Adipocyte (in vitro differentiated cells): ENCODE measurements at regions not wholly inside any gene's neighbourhood (a gene's known extent, or its start where the extent isn't known, plus 50 kb on each side); places are given as distances from the start of the nearest gene placed in this dataset.

Experiments
- DNase-seq: peaks from one replicate; pipeline ENCODE4 v3.0.0-alpha.2; 2015; ENCODE audit warnings: low read depth
- H3K27me3 ChIP-seq: replicated peaks from 2 replicates; pipeline ENCODE4 v1.7.0; 2013; ENCODE audit warnings: mild to moderate bottlenecking, low read length, moderate library complexity; ENCODE audit not compliant: control insufficient read depth, insufficient read depth
- H3K36me3 ChIP-seq: 2 replicates; pipeline ENCODE4 v1.7.0; 2013; ENCODE audit warnings: low read length, mild to moderate bottlenecking, moderate library complexity; ENCODE audit not compliant: control insufficient read depth, insufficient read depth, severe bottlenecking
- H3K4me1 ChIP-seq: 2 replicates; pipeline ENCODE4 v1.7.0; 2013; ENCODE audit warnings: mild to moderate bottlenecking, low read length, moderate library complexity; ENCODE audit not compliant: control insufficient read depth, insufficient read depth
- H3K4me3 ChIP-seq: 2 replicates; pipeline ENCODE4 v1.7.0; 2013; ENCODE audit warnings: mild to moderate bottlenecking, low read length, moderate library complexity
- H3K9ac ChIP-seq: 2 replicates; pipeline ENCODE4 v1.7.0; 2013; ENCODE audit warnings: mild to moderate bottlenecking, low read length, moderate library complexity
- H3K9me3 ChIP-seq: 2 replicates; pipeline ENCODE4 v1.7.0; 2013; ENCODE audit warnings: mild to moderate bottlenecking, low read length, moderate library complexity; ENCODE audit not compliant: control insufficient read depth

DNA sequence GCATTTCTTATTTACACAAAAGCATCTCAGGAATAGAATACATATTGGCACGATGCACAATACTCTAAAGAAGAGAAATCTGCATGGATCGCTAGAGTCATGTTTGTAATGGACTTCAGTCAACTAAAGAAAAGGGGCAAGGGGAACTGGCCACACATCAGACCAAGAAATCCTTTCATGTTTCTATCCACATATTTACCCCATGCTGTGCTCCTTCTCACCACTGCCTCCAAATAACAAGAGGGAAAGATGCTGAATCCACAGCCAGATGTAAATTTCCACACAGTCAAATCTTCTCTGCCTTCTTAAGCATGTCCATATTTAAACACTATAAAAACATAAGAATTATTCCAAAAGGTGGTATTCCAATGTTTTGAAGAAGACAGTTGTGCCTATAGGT lies 67.6 kb downstream of the COX18 start:
- Histone ChIP-seq H3K36me3 (no peaks in the 10 kb centered on the region), H3K4me3 (no peak overlapping the region), H3K9ac (no peak overlapping the region), H3K9me3 (no peaks in the 10 kb centered on the region), H3K27me3 (peaks cover 4% of the 10 kb centered on the region), H3K4me1 (no peaks in the 10 kb centered on the region)
- no peak for DNase-seq

DNA sequence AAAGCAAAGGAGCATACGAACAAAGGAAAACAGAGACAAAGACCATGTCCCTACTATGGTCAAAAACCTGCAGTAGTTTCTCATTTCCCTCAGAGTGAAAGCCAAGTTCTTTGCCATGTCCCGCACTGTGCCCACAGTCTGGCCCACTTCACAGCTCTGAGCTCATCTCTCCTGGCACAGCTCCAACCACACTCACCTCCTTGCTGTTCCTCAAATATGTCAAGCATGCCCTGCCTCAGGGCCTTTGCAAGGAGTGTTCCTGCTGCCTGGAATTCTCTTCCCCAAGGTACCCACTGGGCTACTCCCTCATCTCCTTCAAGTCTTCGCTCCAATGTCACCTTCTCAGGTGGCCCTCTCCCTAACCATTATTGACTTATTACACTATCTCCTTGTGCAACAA lies 72.1 kb downstream of the COX18 start:
- H3K9ac ChIP-seq = no peak overlapping the region
- H3K4me3 ChIP-seq = no peak overlapping the region
- H3K27me3 ChIP-seq = peaks cover 4% of the 10 kb centered on the region
- no peak for DNase-seq
- no peaks in the 10 kb centered on the region for H3K36me3 ChIP-seq
- H3K4me1 ChIP-seq = no peaks in the 10 kb centered on the region
- H3K9me3 ChIP-seq = no peaks in the 10 kb centered on the region

DNA sequence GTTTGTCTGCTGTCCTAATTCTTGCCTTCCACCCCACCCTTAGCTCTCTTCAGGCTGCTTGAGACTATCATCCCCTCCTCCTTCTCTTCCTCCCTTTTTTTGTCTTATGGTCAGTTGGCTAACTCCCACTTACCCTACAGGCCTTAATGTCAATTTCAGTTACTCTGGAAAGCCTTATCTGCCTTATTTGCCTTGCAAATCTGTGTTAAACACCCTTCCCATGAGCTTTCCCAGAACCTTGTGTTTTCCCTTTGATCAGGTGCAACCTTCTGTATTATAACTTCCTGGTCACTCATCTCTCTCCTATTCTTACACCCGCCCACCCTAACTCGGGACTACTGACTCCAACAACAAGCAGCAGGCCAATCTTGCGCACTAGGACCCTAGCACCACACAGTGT lies 74.8 kb downstream of the COX18 start:
- H3K9ac ChIP-seq = no peak overlapping the region
- H3K27me3 ChIP-seq = no peaks in the 10 kb centered on the region
- H3K4me3 ChIP-seq = no peak overlapping the region
- H3K36me3 ChIP-seq = no peaks in the 10 kb centered on the region
- H3K4me1 ChIP-seq = no peaks in the 10 kb centered on the region
- no peak for DNase-seq
- no peaks in the 10 kb centered on the region for H3K9me3 ChIP-seq

DNA sequence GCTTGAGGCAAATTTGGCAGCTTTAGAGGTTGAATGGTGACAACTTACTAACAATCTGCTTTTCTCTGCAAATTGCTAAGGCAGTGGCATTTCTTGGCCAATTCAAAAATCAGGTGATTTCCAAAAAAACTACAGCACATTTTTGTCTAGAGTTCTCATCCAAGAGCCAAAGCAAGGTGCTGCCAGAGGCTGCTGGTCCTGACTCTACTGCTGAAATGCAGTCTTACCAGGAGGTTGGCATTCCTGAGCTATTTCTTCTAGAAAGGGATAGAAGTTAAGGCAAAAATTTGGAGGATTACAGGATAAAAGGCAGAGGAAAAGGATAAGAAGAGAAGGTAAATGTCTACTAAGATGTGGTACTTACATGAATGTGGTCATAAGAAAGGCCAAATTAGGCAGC lies 75.6 kb downstream of the COX18 start:
- Histone ChIP-seq H3K36me3 (no peaks in the 10 kb centered on the region), H3K9me3 (no peaks in the 10 kb centered on the region), H3K4me1 (no peaks in the 10 kb centered on the region), H3K4me3 (no peak overlapping the region), H3K9ac (no peak overlapping the region), H3K27me3 (no peaks in the 10 kb centered on the region)
- DNase-seq = no peak

DNA sequence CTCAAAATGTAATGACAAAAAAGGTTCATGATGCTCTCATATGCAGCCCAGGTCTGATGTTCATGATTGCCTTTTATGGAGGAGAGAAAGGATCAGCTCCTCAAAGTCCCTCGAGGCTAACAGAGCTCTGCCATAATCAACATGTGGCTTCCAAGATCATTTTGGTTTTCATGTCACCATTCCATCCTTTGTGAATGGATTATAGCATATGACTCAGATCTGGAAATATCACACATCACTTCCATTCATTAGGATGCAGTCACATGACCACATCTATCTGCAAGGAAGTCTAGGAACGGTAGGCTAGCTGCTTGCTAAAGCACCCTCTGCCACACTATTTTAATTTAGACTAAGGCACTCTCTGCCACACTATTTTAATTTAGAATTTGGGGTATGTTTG lies 77.6 kb downstream of the COX18 start:
- no peak overlapping the region for H3K9ac ChIP-seq
- no peak for DNase-seq
- no peaks in the 10 kb centered on the region for H3K4me1 ChIP-seq
- no peaks in the 10 kb centered on the region for H3K36me3 ChIP-seq
- no peak overlapping the region for H3K4me3 ChIP-seq
- no peaks in the 10 kb centered on the region for H3K9me3 ChIP-seq
- H3K27me3 ChIP-seq = no peaks in the 10 kb centered on the region

DNA sequence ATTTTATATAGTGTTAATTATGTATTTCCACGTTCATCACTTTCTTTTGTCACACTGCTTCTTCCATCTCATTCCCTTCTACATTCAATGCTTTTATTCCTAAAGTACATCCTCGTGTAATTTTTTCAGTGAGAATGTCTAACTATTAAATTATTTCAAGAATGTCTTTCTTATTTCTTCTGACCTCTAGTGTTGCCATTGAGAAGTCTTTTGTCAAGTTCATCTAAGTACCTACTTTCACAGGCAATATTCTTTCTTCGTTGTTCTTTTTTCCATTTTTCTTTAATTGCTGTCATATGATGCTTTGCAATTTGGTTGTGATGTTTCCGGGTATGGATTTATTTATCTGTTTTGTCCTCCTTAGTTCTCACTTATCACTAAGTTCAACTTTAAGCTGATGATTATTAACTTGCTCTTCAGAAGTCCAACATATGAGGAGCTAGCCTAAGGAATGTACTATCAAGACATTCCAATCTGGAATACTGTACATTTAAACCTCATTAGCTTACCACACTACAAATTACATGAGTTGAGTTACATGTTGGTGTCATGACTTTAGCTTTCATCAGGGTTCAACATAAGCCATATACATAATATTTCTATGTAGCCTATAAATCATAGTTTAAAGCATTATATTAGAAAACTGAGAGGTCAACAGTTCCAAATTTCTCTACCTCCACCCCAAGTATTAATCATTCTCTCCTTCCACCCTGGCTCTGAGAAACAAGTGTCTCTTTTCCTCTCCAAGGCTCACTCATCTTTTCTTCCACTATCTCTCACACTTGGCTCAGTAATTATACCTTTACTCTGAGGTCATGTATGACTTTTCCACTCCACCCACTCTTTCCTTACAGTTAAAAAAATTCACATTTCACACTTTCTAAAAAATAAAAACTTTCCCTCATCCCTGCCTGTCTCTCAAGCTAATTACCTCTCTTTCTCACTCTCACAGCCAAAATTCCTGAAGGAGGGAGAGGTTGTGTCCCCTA lies 81.5 kb downstream of the COX18 start:
- no peak overlapping the region for H3K4me3 ChIP-seq
- peak; percentile 38 for DNase-seq
- no peak overlapping the region for H3K9ac ChIP-seq
- no peaks in the 10 kb centered on the region for H3K27me3 ChIP-seq
- H3K36me3 ChIP-seq = no peaks in the 10 kb centered on the region
- no peaks in the 10 kb centered on the region for H3K4me1 ChIP-seq
- no peaks in the 10 kb centered on the region for H3K9me3 ChIP-seq

DNA sequence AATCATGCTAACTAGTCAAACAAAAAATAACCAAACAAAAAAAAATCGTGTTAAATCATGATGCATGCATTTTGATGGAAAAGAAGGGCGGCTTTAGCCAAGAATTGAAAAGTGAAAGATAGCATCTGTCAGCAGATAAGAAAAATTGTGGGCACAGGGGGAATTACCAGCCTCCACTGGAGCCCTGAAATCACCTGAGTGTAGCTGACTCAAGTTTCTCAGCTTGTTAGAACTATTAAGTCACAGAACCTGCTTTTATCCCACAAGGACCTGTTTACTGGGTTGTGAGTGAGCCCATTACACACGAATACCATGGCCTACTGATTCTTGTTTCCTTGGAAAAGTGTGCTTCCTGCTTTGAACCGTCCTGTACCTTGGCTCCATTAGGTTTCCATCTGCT lies 85.2 kb downstream of the COX18 start:
- Histone ChIP-seq H3K9me3 (no peaks in the 10 kb centered on the region), H3K27me3 (no peaks in the 10 kb centered on the region), H3K9ac (no peak overlapping the region), H3K4me1 (no peaks in the 10 kb centered on the region), H3K36me3 (no peaks in the 10 kb centered on the region), H3K4me3 (no peak overlapping the region)
- DNase-seq = no peak

DNA sequence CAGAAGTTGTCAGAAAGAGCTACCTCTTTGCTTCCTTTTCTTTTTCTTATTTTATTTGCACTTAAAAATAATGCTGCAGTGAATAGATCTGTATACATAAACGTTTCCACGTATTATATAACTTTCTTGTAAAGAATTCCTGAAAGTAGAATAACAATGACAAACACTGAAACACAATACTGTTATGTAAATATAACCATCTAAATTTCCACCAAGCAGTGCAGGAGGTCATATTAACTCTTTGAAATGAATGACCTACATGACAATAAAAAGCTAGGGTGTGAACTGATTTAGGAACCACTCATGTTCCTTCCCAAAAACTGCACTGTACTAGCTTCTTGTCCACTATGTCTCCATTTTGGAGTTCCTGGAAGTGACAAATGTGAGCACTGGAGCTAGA lies 85.8 kb downstream of the COX18 start:
- Histone ChIP-seq H3K4me3 (no peak overlapping the region), H3K27me3 (no peaks in the 10 kb centered on the region), H3K9ac (no peak overlapping the region), H3K9me3 (no peaks in the 10 kb centered on the region), H3K36me3 (no peaks in the 10 kb centered on the region), H3K4me1 (no peaks in the 10 kb centered on the region)
- no peak for DNase-seq

DNA sequence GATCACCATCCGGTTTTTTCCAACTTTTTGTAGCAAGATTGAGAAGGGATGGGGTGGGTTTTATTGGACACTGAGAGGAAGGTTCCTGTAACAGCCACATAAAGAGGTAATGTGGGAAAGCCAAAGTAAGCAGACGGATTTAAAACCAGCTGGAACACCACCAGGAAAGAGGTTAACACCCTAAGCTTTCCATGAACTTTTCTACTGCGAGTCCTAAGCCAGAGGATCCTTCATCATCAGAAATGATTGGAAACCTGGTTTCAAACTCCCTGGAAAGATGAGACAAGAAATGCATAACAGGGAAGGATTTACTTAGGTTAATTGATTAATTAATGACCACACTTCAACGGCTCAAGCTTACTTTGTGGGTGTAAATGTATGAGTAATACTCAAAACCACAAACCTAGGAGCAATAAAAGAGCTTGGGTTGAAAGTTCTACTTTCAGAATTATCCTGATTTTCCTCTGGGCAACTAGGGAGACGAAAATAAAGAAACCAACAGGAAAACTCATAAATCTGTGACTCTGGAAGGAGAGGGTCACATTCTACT lies 91.5 kb downstream of the COX18 start:
- peaks cover 6% of the 10 kb centered on the region for H3K4me1 ChIP-seq
- no peaks in the 10 kb centered on the region for H3K27me3 ChIP-seq
- H3K4me3 ChIP-seq = no peak overlapping the region
- no peaks in the 10 kb centered on the region for H3K9me3 ChIP-seq
- no peak overlapping the region for H3K9ac ChIP-seq
- no peaks in the 10 kb centered on the region for H3K36me3 ChIP-seq
- DNase-seq = no peak

DNA sequence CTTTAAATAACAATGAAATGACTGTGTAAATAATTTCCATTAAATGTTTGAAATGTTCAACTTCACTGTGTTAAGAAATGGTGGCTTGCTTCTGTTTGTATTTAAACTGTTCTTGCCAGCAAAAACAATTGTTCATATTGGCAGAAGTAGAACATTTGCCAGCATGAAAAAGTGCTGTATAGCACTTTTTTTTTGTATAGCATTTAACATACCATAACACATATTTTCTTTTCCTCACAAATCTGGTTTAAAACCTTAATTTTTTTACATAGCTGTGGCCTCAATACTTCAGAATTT lies 94.1 kb downstream of the COX18 start:
- Histone ChIP-seq H3K4me3 (no peak overlapping the region), H3K9me3 (no peaks in the 10 kb centered on the region), H3K27me3 (no peaks in the 10 kb centered on the region), H3K4me1 (peaks cover 18% of the 10 kb centered on the region), H3K9ac (no peak overlapping the region), H3K36me3 (no peaks in the 10 kb centered on the region)
- peak; percentile 71 for DNase-seq

DNA sequence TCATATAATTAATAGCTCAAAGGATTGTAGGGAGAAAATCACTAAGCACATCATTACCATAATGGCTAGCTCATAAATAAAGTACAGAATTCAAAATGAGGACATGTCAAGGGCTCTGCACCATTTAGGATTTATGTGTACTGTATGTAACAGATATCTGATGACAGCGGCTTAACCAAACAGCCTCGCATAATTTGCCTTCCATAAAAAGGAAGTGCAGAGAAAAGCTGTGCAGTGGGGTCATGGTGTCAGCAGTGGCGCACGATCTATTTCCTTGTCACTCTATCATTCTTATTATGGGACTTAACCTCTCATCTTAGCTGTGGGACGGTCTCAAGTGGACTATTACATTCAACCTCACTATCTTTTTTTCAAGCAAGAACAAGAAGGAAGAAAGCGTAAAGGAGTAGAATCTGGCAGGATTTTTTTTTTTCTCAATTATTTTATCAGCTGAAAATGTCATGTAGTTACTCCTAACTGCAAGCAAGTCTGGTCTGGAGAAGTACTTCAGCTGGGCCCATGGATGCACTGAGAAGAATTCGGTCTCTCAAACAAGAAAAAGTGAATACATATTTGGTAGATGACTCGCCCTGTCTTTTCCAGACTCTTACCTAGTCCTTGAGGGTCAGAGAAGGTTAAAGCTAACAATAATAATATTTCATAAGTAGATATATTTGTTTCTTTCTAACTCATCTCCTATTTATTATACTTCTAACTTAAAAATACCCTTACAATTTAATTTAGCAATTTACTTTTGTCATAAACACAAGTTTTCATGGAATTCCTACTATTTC lies 94.6 kb downstream of the COX18 start:
- Histone ChIP-seq H3K9ac (no peak overlapping the region), H3K4me1 (peaks cover 23% of the 10 kb centered on the region), H3K9me3 (no peaks in the 10 kb centered on the region), H3K4me3 (no peak overlapping the region), H3K27me3 (no peaks in the 10 kb centered on the region), H3K36me3 (no peaks in the 10 kb centered on the region)
- DNase-seq = peak; percentile 55
